NOMO-1 (cell line): ENCODE measurements at regions not wholly inside any gene's neighbourhood (a gene's known extent, or its start where the extent isn't known, plus 50 kb on each side); places are given as distances from the start of the nearest gene placed in this dataset.

Source experiments
- DNase-seq, 2 experiments: peaks; one replicate each; lab custom pipeline; 2025; ENCODE audit not compliant: unreplicated experiment in 2 of 2; lab: John Stamatoyannopoulos, UW

DNA sequence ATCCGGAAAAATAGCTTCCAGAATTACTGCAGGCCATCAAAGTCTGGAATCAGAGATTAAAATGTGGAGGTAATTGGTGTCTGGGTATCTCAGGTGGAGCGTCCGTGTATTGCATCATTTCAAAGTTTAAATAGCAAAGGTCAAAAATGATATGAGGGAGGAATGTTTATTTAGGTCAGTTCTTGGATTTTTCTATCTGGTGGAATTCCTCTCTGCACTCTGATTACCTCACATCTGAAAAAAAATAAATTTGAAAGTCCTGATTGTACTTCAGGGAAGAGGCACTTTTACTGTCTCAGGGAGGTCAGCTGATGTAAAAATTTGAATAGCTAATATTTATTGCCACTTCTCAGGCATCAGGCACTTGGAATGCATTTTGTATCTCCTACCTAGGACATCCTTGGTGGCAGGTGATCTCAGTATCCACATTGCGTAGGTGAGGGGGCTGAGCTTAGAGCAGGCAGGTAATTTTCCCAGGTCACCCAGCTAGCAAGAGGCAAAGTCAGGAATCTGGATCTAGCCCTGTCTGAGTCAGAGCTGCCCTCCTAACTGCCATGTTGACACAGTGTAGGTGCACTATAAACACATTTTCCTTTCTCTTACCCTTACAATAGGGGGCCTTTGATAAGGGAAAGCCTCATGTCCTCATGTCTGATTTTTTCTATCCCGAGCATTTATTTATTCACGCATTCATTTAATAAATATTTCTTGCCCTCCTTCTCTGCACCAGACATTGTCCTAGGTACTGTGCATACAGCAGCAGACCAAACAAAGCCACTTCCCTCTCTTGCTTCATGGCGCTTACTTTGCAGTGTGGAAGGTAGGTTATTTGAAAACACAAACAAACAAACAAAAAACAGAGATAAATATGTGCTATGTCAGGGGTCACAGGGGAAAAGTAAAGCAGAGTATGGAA, 454.3 kb downstream of the HAPSTR1 start:
- DNase-seq, result no peak

DNA sequence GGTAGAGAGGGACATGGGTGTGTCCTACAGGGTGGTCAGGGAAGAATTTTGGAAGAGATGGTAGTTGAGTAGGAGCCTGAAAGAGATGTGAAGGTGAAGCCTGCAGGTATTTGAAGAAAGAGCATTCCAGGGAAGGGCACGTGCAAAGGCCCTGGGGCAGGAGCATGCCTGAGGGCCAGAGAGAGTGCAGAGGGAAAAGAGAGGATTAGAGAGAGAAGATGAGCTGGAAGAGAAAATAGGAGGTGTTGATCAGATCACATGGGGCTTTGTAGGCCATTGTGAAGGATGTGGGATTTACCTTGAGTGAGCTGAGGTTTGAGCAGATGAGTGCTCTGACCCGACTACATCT, 455.0 kb downstream of the HAPSTR1 start:
- DNase-seq, result no peak

DNA sequence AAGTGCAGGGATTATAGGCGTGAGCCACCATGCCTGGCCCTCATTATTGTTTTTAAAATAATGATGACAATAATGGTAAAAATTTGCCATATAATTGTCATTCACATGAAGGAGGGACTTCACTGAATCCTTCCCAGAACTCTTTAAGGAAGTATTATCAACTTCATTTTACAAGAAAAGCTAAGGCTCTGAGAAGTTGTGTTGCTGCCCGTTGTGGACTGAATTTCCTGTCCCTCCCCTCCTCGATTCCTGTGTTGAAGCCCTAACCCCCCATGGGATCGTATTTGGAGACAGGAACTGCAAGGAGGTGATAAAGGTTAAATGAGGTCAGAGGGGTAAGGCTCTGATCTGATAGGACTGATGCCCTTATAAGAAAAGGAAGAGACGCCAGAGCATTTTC, 458.0 kb downstream of the HAPSTR1 start:
- DNase-seq, result no peak

DNA sequence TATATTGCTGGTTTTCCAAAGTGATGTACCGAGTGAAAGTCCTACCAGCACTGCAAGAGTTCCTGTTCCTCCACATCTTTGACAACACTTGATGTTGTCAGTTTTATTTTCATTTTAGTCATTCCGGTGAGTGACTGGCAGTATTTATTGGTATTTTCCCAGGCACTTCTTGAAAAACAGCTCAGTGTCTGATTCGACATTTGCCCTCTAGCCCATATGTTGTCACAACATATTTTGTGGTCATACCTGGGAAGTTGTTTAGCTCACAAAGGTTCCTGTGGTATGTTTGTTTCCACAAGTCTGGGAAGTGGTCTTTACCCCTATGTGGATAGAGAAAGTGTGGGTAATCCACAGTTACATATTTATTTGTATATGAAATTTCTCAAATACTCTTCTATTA, 463.6 kb downstream of the HAPSTR1 start:
- DNase-seq, result no peak

DNA sequence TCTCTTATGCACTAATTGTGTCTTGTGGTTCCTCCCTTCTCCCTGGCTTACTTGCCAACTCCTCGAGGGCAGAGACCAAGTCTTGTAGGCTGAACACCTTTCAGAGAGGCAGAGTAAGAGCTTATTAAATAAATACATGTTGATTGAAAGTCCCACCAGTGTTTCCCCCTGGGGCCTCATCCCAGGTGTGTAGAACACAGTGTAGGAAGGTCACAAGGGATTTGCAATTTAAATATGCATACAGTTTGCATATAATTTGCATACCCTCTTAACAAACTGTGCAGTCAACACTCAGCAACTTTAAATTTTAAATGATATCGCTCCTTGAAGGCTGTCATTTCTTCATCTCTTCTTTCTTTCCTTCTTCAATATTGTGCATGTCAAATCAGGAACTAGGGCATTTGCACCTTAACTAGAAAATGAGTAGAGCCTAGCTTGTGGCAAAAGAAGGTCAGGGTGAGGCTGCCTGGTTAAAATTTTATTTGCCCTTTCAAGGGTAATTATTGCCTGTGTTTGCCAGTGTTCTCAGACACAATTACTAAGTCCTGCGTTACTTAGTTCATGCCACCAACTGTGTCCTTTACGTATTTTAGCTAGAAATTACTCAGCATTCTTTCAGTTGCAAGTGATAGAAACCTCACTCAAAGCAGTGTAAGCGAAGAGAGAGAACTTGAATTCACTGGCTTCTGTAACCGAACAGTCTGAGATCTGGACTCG, 465.7 kb downstream of the HAPSTR1 start:
- DNase-seq, result no peak

DNA sequence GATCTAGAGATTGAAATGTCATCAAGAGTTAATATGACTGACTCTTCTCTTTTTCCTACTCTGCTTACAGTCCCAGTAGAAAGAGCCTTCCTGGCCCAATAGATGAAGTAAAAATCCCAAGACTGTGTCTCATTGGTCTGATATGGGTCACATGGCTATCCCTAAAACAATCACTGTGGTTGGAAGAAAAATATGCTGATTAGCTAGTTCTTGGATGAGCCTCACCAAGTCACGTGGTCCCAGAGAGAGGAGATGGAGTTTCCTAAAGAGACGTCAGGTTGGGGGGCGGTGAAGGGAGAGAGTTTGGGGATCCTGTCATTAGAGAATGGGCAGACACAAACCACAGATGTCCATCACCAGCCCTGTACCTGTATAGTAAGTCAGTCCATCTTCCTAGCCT, 466.3 kb downstream of the HAPSTR1 start:
- no peak for DNase-seq

DNA sequence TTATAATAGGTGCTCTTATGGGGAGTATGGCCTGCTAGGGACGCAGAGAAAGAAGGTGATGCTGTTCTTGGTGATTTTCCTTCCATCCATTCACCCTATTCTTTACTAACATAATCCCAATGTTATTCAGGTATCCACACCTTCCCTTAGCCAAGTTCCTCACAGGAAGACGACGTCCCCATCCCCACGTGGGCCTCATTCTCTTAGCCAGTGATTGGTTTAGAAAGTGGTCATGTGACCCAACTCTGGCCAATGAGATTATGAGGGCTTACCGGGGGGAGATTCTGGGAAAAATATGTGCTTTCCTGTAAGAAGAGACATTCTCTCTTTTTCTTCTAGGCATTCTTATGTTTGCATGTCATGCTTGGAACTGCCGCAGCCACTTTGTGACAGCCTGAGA, 474.7 kb downstream of the HAPSTR1 start:
- DNase-seq, result no peak

DNA sequence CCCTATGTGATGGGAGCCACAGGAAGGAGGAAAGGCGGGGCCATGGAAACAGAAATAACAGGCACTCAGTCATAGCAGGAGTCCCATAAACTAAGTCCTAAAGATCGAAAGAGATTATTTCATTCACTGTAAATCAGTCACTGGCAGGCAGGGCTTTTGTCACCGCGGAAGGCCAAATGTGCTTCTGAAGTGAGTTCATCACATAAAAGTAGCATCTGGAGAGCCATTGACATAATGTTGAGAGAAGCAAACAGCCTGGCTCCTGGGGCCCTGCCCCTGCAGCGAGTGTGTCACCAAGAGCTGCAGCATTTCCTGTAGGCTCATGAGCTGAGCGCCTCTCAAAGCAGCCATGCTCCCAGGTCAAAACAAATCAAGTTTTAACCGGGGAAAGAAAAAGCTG, 476.2 kb downstream of the HAPSTR1 start:
- DNase-seq, result no peak

DNA sequence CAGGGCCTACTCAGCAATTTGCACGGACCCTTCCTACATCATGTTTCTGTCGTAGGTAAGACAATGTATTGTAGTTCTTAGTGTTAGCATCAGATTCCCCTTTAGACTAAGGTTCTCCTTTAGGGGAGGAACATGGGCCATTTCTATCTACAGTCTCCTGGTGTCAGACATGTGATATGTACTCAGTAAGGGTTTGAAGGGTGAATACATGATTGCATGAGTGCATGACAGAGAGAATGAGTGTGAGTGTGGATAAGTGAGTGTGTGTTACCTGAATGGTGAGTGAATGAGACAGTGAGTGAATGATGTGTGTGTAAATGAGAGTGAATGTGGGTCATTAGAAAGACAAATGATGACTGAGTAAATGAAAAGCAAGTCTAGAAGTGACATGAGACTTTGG, 476.8 kb downstream of the HAPSTR1 start:
- DNase-seq, result no peak

DNA sequence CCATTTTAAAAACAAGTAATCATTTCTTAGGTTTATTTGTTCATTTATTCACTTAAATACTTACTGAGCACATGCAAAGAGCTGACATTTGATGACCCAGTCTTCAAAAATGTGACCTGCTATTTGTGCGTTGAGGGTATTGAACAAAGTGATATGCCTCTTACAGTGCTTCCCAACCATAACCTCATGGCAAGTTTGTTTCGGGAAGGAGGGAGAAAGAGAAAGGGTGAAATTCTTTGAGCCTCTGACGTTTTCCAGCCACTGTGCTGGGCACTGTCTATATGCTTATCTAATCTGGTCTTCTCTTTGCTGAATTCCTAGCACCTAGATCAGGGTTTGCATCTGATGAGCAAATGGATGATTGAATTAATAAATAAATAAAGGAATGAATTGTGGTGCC, 479.1 kb downstream of the HAPSTR1 start:
- DNase-seq, result no peak

DNA sequence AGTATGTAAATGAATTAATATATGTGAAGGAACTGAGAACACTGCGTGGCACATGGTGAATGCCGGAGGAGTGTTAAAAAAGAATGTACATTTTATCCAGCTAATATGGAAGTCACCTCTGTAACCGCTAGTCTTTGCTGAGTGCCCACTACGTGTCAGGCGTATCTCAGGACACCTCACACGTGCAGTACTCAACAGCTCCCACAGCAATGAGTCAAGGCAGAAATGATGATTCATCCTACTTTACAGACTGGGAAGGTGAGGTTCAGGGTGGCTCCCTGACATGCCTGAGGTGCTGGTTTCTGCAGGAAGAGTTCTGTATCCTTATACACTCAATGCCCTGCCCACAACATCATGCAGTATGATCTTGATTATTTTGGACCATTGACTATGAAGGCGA, 487.0 kb downstream of the HAPSTR1 start:
- no peak for DNase-seq

DNA sequence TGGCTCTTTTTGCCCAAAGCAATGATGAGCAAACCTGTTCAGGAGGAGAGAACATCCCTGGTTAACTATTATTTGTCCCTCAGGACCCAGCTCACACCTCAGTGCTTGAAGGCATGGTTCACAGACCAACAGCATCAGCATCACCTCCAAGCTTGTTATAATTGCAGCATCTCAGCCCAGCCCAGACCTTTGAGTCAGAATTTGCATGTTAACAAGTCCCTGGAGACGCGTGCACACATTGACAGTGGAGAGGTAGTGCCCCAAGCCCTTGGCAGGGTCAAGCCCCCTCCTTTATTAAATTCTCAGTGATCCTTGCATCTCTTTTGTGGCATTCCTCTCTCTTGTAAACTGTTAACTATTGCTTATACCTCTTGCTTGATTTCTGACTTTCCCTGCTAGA, 488.6 kb downstream of the HAPSTR1 start:
- DNase-seq, result no peak

DNA sequence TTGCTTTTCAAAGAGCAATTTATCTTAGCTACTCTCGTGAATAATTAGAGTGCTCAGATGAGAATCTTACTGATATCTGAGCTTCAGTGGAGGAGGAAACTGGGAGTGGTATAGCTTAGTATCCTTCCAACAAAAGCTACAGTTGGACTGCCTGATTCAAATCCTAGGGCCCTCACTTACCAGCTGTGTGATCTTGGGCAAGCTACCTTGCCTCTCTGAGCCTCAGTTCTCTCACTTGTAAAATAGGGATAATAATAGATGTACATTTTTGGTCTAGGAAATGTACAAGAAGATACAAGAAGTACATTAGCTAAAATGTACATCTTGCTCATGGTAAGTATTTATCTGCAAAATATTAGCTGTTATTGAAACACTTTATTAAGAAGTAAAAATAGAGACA, 502.0 kb downstream of the HAPSTR1 start:
- DNase-seq, result no peak

DNA sequence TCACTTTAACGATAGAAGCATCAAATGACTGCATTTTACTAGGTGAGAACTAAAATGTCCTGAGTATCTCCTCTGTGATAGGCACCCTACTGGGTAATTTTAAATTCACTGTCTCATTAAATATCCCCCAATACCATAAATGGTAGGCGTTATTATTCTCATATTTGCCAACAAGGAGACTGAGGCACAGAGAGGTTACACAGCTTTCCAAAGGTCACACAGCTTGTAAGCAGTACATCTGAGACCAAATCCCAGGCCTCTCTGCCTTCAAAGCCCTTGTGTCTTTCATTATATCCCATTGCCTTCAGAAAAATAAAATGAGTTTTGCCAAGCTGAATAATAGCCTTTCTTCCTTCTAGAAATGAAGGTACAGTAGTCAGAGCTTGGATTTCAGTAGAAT, 502.6 kb downstream of the HAPSTR1 start:
- no peak for DNase-seq

DNA sequence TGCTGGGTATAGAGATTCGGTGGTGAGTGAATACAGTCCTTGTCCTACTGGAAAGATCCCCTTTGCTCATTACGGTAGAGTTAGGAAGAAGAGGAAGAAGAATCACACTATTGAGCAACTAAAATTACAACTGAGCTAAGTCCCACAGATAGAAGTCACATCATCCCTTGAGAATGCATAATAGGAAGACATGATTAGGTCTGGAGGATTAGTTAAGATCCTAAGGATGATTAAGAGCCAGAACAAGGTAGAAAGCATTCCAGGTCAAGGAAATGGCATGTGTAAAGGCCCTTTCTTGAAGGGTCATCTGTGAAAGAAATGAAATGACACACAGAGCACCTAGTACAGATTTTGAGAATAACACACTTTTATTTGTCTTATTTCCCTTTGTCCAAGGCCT, 503.5 kb downstream of the HAPSTR1 start:
- DNase-seq, result no peak

DNA sequence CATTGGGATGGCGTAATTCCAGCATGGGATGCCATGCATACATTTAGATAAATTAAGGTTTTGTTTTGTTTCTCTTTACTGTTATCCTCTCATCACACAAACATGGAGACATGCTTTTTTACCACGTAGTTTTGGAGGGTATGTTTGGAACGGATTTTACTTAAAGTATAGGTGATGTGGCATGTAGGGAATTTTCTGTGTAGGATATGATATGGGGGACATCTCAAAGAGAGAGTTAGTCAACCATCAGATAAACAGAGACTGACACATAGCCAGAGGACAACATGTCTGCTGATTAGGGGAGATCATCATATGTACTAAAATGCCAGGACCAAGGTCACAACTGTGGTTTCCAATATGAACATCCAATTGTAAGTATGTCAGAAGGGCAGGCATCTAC, 503.9 kb downstream of the HAPSTR1 start:
- no peak for DNase-seq

DNA sequence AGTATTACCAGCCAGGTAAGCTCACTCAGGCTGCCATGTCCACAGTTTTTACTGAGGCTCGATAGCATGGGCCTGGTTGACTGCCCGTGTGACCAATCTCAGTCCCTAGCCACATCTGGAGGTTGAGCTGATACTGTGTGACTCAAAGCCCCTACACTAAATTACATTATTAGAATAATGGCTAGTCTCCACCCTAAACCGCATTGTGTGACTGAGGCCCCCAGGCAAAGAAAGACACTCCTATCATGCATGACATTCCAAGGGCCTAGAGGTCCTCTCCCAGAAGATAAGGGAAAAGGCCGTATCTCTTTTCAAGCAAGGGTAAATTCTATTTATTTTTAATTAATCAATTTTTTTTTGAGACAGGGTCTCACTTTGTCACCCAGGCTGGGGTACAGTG, 505.3 kb downstream of the HAPSTR1 start:
- DNase-seq, result no peak

DNA sequence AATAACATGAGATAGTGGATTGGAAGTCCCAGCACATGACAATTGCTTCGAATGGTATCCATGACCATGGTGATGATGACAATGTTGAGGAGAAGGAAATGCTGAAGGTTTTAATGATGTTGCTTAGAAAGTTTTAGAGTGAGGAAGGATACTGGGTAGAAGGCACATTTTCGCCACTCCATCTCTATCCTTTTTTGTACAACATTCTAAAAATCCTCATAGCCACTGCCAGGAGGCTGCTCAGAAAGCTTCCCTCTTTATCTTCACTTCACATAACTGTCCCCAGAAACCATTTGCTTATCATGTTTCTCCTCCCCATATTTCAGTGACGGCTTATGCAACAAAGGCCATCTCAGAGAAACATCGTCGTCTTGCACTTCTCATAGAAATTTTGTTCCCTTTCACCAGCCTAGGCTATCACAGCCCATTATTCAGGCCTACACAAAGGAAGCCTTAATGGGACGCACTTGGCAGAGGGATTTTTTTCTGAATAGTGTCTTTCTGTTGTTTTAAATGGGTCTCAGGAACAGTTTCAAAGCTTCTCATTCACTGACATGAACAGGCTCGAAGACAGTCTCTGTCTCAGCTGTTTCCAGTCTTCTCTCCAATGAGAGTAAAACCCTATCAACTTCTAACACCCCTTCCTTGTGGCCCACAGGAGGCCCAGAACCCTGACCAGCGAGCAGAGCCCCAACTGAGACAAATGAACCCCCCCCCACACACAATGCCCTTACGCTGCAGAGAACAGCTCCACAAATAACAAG, 506.7 kb downstream of the HAPSTR1 start:
- no peak for DNase-seq

DNA sequence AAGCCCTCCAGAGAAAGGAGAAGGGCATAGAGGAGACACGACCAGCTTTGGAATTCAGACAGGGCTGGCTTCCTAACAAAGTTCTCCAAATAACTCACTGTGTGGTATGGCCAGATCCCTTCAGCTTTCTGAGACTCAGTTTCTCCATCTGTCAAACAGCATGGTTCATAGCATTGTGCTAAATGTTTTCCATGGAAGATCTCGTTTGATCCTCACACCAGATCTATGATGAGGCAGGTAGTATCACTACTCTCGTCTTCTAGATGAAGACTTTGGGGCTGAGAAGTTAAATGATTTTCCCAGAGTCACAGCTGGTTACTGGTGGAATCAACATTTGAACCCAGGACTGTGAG, 507.3 kb downstream of the HAPSTR1 start:
- DNase-seq, result no peak

DNA sequence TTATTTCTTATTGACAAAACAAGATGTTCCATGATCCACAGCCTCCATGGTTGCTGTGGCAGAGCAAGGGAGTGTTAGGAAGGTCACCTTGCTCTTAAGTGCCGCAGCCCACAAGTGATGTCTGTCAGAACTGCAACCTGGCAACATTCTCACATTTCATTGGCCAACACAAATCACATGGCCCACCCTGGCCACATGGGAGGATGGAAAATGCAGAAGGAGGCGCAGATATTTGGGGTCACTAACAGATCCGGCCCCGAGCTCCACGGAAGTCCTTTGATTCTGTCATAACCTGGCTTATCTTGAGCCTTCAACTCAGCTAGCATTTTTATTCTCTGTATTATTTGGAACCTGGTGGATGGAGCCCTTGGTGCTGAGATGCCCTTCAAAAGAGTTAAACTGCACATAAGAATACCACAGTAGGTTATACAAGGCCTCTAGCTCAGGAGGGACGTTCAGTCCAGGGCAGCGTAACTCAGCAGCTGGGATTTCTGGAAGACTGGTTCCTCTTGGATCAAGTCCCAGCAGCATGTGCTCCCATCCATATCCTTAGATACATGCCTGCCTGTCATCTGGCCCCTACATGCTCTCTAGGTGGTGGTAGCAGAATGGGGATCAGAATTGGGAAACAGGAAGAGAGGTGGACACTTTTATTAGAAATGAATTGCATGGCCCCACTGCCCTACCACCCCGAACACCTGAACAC, 508.1 kb downstream of the HAPSTR1 start:
- no peak for DNase-seq

DNA sequence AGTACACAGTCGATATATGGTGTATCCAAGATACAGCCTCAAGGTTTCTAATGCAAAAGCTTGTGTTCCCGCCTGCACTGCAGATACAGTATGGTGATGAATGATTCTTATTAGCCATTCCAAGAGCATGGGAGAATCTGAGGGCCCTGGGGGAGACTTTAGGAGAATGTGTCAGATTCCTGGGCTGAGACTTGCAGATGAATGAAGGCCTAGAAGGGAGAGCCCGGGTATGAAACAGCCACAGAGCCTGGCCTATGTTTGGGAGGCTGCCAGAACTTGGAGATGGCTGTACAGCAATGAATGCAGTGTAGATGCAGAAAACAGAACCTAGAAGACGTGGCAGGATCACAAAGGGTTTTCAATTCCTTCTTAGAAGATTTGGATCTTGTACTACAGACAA, 510.7 kb downstream of the HAPSTR1 start:
- DNase-seq, result no peak
